Inflammatory macrophage treated with lipopolysaccharide for 1 hour (primary cell): ENCODE measurements at regions not wholly inside any gene's neighbourhood (a gene's known extent, or its start where the extent isn't known, plus 50 kb on each side); places are given as distances from the start of the nearest gene placed in this dataset.

Experiments
- DNase-seq, 2 donors: peaks; one replicate each; pipeline ENCODE4 v3.0.0-alpha.2; 2020 to 2022

DNA sequence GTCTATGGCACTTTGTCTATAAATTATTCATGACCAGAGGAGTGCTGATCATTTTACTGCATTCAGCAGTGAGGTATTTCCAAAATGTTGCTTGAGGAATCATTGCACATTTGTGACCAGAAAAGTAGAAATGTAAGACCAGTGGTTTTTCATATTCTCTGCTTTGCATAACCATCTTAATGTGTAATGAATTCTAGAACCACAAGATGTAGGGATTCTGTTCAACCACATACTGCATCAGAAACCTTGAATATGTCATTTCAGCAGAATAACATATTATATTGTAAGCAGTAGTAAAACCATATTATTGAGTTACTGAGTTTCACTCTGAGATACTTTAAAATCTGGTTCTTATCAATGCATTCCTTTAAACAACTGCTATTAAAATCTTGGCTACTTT lies 1243.4 kb downstream of the MAT2B start:
- no peak for DNase-seq

DNA sequence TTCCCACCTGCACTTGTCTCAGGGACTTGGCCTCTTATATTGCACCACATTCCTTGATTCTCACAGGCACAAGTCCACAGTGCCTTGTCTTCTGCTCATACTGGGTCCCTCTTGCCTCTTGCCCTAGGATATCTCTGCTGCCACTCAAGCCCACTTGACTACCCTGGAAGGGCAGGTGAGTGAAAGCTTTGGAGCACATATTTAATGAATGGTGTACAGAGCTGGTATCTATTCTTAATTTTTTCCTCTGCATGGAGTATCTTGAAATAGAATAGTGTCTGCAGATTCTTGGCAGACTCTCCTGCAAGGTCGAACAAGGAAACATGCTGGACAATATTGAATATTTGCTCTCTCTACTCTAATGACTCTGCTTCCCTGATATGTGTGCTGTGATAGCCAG lies 1248.0 kb downstream of the MAT2B start:
- DNase-seq = no peak

DNA sequence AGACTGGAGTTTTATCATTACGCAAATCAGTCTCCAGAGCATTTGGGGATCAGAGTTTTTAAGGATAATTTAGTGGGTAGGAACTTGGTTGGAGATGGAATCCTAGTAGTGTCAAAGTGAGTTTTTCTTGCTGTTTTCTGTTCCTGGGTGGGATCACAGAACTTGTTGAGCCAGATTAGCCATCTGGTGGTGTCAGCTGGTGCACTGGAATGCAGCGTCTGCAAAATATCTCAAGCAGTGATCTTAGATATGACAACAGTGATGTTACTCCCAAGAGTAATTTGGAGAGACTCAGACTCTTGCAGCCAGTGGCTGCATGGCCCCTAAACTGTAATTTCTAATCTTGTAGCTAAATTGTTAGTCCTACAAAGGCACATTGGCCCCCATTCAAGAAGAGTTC lies 1257.8 kb downstream of the MAT2B start:
- DNase-seq = no peak

DNA sequence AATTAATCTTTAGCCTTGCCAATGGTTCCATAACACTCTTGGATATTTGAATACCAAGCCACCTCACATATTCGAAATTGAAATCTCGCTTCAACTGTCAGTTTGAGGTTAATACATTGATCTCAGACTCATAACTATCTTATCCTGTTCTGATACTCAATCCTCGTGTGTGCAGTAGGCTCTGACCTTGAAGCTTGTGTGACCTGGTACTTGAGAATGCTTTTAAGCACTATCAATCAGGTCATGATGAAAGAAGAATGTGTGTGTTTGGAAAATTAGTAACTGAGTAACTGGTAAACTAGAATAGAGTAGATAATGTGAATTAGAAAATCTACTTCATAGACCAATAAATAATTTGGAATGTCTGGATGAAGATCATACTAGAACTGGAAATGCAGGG lies 1266.7 kb downstream of the MAT2B start:
- DNase-seq = no peak

DNA sequence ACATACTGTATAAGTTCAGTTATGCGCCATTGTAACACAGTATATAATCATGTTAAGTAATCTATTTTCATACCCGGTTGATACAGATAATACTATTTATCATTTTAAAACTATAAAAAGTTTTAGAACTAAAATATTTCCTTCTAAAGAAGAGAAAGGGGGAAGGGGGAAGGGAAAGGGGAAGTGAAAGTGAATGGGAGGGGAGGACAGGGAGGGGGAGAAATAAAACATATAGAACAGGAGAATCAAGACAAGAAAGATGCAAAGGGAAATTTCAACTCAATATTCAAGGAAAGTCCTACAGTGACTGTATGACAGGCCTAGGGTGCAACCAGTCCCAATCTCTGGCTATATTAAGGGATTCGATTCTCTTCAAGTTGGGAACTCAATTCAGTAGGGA lies 1278.8 kb downstream of the MAT2B start:
- DNase-seq = peak in 1 of 2 donors; percentile 4

DNA sequence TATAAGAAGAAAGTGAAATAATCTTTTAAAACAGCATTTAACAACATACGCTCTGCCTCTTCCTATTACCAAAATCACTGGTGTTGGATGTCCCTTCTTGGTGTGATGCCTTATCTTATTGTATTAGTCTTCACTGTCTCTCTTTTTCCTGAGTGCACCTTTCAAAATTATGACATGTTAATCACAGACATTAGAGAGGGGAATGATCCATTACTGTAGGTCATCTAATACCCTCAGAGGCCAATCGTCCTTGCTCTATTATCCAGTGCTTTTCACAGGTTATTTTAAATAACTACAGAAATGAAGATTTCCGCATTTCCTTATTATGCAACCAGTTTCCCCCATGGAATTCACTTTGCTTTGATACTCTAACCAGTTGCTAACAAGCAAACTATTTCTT lies 1292.7 kb downstream of the MAT2B start:
- no peak for DNase-seq

DNA sequence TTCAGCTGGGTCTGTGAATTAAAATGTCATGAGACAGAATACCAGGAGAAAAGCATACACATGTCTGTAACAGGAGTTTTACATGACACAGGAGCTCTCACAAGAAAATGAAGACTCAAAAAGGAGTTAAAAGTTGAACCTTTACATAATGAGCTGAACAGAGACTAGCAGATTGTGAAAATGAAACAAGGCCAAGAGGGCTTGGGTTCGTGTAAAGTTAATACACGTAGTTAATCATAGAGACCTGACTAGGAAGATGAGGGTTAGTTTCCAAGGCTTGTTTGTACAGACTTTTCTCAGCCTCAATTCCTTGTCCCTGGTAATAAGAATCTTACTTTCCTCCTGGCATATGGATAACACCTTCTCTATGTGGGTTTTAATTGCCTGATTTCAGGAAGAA lies 1294.0 kb downstream of the MAT2B start:
- DNase-seq = no peak

DNA sequence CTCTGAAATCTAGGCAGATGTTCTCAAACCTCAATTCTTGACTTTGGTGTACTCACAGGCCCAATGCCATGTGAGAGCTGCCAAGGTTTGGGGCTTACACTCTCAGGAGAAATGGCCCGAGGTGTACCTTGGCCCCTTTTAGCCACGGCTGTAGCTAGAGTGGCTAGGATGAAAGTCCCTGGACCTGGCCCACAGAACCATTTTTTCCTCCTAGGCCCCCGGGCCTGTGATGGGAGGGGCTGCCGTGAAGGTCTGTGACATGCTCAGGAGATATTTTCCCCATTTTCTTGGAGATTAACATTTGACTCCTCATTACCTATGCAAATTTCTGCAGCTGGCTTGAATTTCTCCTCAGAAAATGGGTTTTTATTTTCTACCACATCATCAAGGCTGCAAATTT lies 1296.5 kb downstream of the MAT2B start:
- no peak for DNase-seq

DNA sequence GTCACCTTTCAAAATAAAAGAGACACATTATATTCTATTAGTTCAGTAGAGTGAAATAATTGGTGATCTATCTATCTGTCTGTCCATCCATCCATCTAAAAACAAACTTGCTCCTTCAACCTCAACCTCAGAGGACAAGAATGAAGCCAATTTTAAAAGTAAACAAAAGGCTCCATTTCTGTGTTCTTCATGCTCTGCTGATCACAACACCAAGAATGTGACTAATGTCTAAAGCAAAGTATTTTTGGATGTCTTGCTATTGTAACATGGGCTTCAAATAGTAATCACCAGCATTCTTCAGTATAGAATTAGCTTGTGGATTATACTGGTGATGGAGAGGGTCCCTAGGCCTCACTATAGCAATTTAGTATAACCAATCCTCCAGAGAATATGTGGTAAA lies 1304.4 kb downstream of the MAT2B start:
- no peak for DNase-seq

DNA sequence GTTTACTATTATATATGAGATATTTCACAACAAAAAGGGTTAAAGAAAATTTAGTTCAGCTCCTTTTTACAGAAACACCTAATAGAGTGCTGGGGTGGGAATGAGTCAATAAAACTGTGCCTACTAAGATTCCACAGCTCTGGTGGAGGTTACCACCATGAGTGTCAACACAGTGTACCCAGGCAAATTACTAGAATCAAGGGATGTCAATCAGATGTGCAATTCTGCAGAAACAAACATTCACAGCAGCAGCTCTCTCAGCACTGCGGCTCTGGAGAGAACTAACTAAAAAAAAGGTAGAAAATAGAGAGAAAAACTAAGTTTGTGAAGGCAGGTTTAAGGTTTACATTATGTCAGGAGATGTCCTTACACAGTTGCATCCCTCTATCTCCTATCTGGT lies 1313.0 kb downstream of the MAT2B start:
- no peak for DNase-seq

DNA sequence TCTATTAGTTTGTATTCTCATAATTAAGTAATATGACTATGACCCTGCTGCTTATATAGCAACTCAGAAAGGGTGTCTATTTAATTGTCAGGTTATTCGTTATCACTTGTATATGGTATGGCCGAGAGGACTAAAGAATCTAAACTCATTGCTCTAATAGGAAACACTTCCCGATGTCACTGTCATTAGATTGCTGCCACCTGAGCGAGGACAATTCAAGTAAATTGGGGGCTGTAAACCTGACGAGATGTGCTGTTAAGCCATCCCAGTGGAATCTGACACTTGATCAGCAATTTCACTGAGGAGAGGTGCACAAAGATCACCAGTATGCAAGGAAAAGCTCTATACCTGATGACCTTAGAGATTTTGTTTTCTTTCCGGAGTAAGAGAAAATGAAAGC lies 1319.3 kb downstream of the MAT2B start:
- DNase-seq = no peak

DNA sequence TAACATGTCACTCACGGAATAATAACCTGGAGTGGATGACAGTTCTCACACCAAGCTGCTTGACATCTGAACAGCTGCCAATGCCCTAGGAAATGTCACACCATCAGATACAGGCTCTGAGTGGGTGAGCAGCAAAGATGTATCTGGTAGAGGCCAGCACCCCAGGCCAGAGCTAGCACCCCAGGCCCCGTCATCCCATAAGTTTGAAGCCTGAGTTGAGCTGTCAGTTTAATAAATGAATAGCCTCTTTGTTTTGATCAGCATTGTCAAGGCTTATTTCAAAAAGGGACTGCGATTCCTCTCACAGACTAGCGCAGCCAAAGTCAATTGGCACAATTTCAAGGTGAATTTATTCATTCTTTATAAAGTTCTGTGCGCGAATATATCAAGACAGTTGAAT lies 1327.1 kb downstream of the MAT2B start:
- DNase-seq = no peak

DNA sequence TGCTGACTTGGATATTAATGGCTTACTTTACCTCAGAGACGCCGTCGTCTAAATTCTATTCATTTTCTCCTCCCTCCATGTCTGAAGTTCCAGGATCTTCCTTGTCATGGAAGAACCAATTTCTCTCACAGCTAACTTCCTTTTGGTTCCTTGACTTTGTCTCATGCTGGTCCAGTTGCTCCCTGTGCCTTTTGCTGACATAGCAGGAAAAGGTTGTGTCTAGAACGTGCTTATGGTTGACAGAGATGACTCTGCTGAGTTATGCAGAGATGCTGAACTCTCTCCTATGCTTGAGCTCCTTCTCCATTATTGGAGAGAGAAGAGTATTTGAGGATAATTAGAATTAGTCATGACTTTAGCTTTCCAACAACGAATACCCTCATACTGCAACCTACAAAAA lies 1338.9 kb downstream of the MAT2B start:
- DNase-seq = no peak

DNA sequence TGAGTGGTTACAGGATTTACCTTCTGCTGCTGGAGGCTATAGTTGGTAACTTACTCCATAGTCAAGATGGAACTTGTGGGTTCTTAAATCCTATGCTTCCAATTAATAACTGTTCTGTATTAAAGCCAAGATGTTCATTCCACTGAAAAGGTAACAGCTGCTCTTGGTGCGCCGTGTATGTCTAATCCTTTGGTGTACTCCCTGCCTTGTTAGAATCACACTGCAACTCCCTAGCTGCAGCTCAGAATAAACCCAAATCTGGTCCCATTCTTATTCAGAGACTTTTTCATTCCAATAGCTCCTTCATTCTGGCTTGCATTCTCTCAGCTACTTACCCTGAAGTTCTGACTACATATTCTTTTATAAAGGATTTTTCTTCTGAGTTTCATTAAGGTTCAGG lies 1355.5 kb downstream of the MAT2B start:
- no peak for DNase-seq

DNA sequence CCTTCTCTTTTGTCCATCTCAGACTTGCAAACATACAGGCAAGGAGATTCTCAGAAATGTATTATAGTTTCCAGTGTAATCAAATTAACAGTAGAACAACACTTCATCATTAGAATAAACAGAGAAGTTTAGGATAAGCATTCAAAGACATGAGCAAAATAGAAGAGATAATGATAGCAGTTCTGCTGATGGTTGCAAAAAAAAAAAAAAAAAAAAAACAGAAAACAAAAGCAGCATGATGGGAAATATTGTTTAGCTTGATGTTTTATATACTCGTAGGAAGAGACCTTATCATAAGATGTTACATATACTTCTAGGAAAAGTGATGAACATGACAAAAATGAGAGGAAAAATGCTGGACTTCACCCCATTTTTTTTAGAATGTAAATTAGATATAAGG lies 1356.2 kb downstream of the MAT2B start:
- DNase-seq = no peak

DNA sequence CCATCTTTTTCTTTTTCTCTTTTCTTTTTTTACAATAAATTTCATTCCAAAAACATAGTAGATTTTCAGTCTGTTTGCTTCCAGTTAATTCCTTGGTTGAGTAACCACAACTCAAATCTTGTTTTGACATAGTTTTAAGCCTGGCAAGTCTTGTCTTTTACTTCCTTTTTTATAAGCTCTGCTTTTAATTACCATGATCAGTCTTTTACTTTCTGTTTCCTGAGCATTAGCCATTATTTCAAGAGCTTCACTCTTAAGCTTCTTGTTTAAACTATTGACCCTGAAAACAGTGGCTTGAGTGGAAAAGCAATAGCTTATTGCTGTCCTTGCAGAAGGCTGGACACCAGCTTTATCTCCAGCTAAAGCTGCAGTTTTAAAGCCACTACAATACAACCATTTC lies 1363.3 kb downstream of the MAT2B start:
- DNase-seq = peak; percentile 35 to 41

DNA sequence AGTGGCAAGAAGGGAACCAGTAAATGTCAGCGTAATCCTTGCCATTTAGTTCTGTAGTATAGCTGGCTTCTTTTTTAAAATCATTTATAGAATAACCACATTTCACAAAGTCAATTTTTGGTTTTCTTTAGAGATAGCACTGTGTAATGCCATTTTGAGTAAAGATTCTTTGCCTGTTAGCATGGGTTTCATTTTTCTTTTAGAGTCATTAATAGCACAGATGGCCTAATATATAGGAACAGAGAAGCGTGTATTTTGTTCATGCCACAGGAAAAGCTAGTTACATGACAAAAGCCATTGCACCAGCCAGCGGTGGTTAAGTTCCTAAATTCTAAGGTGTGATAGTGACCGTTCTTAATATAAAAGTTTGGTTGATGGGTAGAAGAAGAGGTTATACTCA lies 1363.9 kb downstream of the MAT2B start:
- DNase-seq = no peak

DNA sequence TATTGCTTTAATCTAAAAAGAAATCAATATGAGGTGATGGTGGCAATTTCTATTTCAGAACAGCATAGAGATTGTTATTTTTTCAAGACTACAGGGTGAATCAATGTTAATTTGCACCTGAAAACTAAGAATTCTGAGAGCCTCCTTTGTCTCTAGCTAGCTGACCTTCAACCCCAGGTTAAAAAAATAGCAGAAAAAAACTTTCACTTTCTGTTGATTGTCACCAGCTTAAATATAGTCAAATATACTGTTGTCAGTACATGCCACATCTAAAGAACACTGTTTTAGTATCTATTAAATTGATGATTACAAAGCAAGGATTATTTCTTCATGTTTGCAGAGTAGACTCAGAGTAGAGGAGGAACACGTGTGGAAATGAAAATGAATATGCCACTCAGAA lies 1371.4 kb downstream of the MAT2B start:
- DNase-seq = no peak

DNA sequence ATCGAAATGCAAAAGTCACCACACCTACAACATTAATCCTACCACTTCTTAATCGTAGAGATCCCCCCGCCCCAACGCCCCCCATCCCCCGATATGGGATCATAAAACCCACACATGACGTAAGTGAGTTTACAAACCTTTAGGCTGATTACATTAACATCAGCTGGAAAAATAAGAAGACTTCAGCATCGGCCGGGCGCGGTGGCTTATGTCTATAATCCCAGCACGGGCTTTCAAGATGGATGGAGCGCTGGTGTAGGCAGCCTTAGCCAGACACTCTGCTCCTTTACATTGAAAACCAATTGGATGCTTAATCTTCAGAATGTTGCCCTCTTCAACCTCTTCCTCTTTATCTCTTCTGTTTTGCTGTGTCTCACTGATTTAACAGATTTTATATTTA lies 1376.0 kb downstream of the MAT2B start:
- no peak for DNase-seq

DNA sequence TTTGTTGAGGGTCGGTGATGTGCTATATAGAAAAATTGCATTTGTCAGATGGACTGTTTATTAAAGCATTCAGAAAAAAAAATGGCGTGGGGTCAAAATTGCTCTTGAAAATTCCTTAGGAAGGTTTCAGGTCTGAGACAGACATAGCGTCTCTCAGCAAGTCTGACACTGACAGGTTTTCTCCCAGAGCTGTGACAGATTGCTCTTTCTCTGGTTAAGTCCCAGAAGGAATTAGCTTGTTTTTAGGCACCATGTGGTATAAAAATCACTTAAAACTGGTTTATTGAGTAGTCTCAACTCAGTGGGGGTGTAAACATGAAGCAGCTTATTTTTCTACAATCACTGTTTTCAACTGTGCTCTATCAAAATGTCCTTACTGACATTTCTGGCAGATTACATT lies 1379.8 kb downstream of the MAT2B start:
- no peak for DNase-seq

DNA sequence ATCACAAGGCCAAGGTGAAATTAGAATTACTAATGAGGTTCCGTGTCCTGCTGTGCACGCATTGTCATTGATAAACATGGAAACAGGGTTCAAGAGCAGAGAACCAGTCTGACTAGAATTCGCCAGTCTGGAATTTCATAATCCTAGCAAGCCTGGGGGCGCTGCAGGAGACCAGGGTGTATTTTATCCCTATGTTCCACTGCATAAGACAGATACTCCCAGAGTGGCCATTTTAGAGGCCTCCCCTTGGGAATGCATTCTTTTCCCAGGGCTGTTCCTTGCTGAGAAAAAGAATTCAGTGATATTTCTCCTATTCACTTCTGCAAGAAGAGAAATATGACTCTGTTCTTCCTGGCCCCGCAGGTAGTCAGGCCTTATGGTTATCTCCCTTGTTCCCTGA lies 1387.7 kb downstream of the MAT2B start:
- DNase-seq = no peak

DNA sequence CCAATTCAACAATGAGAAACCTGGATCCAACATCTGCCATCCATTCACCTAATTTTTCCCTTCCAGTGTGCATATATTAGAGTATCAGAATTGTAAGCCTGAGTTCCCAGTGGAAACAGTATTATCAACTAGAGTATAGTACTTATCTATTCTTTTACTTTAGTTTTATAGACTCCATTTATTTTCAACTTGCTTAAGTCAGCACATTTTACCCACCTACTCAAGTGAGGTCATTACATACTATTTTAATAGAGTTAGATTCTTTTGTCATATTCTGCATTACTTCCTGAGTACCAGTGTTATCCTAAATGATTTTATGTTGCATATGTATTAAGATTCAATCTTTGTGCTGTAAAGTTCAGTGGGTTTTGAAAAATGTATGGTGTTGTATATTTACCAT lies 1393.3 kb downstream of the MAT2B start:
- no peak for DNase-seq

DNA sequence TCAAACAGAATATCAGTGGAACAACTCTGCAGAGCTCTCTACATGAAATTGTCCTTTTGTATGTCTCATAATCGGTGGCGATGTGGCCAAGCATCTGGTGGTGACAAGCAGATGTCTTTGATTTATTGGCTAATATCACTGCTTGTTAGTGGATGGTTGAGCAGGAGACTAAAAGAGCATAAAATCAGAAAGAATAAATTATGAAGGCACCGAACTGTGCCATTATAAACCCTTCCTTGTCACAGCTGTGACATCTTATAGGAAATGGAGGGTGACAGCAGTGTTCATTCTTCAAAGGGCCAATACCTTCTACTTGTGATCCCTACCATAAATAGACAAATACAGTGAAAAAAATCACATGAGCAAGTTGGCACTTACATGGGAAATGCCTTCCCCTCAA lies 1404.3 kb downstream of the MAT2B start:
- no peak for DNase-seq

DNA sequence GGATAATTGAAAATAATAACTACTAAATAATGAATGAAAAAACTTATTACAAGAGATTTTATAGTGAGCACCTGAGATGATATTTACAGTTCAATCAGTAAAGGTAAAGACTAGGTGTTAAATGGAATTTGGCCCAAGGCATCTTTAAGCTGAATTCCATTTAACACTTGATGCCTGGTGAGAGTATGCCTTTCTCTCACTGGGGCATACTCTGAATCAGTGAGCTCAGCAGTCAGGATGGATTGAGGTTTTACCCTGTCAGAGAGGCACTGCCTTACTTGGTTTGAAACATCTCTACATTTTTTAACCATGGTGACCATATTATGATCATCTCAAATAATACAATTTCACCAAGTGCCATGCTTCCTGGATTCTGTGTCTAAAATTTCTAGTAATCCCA lies 1416.3 kb downstream of the MAT2B start:
- no peak for DNase-seq

DNA sequence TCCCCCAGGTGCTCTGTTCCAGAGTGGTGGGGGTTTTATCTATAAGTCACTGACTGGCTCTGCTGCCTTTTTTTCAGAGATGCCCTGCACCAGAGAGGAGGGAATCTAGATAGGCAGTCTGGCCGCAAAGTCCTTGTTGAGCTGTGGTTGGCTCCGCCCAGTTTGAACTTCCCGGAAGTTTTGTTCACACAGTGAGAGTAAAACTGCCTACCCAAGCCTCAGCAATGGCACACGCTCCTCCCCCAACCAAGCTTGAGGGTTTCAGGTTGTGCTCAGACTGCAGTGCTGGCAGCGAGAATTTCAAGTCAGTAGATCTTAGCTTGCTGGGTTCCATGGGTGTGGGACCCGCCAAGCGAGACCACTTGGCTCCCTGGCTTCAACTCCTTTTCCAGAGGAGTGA lies 1428.6 kb downstream of the MAT2B start:
- no peak for DNase-seq

DNA sequence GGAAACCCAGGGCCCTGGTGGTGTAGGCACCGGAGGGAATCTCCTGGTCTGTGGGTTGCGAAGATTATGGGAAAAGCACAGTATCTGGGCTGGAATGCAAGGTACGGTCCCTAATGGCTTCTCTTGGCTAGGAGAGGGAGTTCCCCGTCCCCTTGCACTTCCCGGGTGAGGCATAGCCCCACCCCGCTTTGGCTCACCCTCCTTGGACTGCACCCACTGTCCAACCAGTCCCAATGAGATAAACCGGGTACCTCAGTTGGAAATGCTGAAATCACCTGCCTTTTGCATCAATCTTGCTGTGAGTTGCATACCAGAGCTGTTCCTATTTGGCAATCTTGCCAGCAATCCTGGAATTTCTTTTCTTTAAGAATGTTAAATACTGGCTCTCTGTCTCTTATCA lies 1429.1 kb downstream of the MAT2B start:
- no peak for DNase-seq
